ENCODE measurements at regions not wholly inside any gene's neighbourhood (a gene's known extent, or its start where the extent isn't known, plus 50 kb on each side); places are given as distances from the start of the nearest gene placed in this dataset.
"Not testable (repeated sequence)": the region's sequence is repeated elsewhere in the genome, so short reads cannot be mapped to it uniquely, and the experiment has no call there.

GRCh38 chr1:164021813-164022212 lies 537.2 kb upstream of the PBX1 start:
- DNase-seq: no peak

- DNase-seq: no peak
Observed at GRCh38 chr1:164033782-164034181, 525.2 kb upstream of the PBX1 start.

GRCh38 chr1:164040754-164041153 lies 518.2 kb upstream of the PBX1 start:
- no peak for DNase-seq

GRCh38 chr1:164051782-164052181 lies 507.2 kb upstream of the PBX1 start:
- no peak for DNase-seq

- DNase-seq: no peak
Observed at GRCh38 chr1:164054331-164054730, 504.7 kb upstream of the PBX1 start.

- DNase-seq: no peak
Observed at GRCh38 chr1:164058198-164058597, 500.8 kb upstream of the PBX1 start.

GRCh38 chr1:164061528-164061927 lies 497.5 kb upstream of the PBX1 start:
- DNase-seq: no peak

GRCh38 chr1:164064501-164064900 lies 494.5 kb upstream of the PBX1 start:
- DNase-seq: no peak

GRCh38 chr1:164071288-164071687 lies 487.7 kb upstream of the PBX1 start:
- no peak for DNase-seq

GRCh38 chr1:164086832-164087231 lies 472.2 kb upstream of the PBX1 start:
- no peak for DNase-seq

GRCh38 chr1:164087906-164088453 lies 471.0 kb upstream of the PBX1 start:
- no peak for DNase-seq

GRCh38 chr1:164092603-164093353 lies 466.2 kb upstream of the PBX1 start:
- DNase-seq: no peak

GRCh38 chr1:164093543-164093942 lies 465.4 kb upstream of the PBX1 start:
- DNase-seq: no peak

GRCh38 chr1:164101802-164102201 lies 457.2 kb upstream of the PBX1 start:
- DNase-seq: no peak

- no peak for DNase-seq
Observed at GRCh38 chr1:164131949-164132348, 427.0 kb upstream of the PBX1 start.

GRCh38 chr1:164137273-164137925 lies 421.6 kb upstream of the PBX1 start:
- no peak for DNase-seq

- DNase-seq: no peak
Observed at GRCh38 chr1:164141797-164142196, 417.2 kb upstream of the PBX1 start.

- DNase-seq: no peak
Observed at GRCh38 chr1:164154622-164155021, 404.4 kb upstream of the PBX1 start.

- DNase-seq: no peak
Observed at GRCh38 chr1:164155347-164155746, 403.6 kb upstream of the PBX1 start.

- DNase-seq: no peak
Observed at GRCh38 chr1:164163289-164163849, 395.6 kb upstream of the PBX1 start.

- DNase-seq: no peak
Observed at GRCh38 chr1:164165466-164165865, 393.5 kb upstream of the PBX1 start.

- not testable (repeated sequence) for DNase-seq
Observed at GRCh38 chr1:164166454-164166853, 392.5 kb upstream of the PBX1 start.

GRCh38 chr1:164177118-164177517 lies 381.9 kb upstream of the PBX1 start:
- no peak for DNase-seq

- no peak for DNase-seq
Observed at GRCh38 chr1:164180824-164181223, 378.2 kb upstream of the PBX1 start.

All from T-helper 1 cell (primary cell).